ENCODE measurements at regions not wholly inside any gene's neighbourhood (a gene's known extent, or its start where the extent isn't known, plus 50 kb on each side); places are given as distances from the start of the nearest gene placed in this dataset.
A peak's percentile ranks its signal among the peaks of the same experiment; 100 is the strongest.

DNA sequence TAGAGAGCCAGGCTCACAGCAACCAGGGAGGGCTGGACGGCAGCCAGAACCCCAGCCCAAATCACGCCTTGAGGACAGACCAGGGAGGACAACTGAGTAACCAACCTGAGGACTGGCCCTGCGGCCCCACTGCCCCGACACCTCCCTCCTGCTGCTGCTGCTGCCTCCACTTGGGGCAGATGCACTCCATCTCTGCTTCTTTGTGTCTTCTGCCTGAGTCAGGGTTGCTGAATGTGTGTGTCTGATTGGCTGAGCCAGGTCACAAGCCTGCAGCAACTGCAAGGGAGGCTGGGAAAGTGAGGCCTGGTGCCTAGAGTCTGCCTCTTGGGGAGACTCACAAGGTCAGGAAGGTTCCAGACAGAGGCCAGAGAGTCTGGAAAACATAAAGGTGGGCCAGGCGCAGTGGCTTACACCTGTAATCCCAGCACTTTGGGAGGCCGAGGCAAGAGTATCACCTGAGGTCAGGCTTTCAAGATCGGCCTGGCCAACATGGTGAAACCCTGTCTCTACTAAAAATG, 83.4 kb downstream of the ZFP36L2 start:
- TF ChIP-seq CTCF (conservative IDR thresholded peaks at IDR 0.05; ENCODE audit: low read length) (peak; percentile 38; the same call in 1 of the 2 replicates), EZH2phosphoT487 (IDR thresholded peaks at IDR 0.05; ENCODE audit: borderline replicate concordance, low read depth, low read length) (no peak)

Data from OCI-LY7 (cell line).